SK-N-SH (cell line): ENCODE measurements at regions not wholly inside any gene's neighbourhood (a gene's known extent, or its start where the extent isn't known, plus 50 kb on each side); places are given as distances from the start of the nearest gene placed in this dataset.

ENCODE experiments used
- CTCF ChIA-PET: fragments of 300-600, 350-600 bp; formaldehyde crosslinking; extraction: SDS; loops from one replicate; lab custom pipeline; 2021; lab: Yijun Ruan, JAX
- POLR2A ChIA-PET: fragments of 350-600 bp; sonication (Branson Sonifier 250); formaldehyde crosslinking; extraction: SDS; loops from one replicate; lab custom pipeline; 2020; ENCODE audit warnings: antibody characterized with exemption, inconsistent platforms; lab: Yijun Ruan, JAX
- DNase-seq: peaks from one replicate; pipeline ENCODE4 v3.0.0; 2012
- H2AFZ ChIP-seq: fragments of 200-600 bp; sonication (generic); 2 replicates; pipeline ENCODE4 v1.8.1; 2016; ENCODE audit warnings: antibody characterized with exemption, mild to moderate bottlenecking, low read depth
- H3F3A ChIP-seq: fragments of 200-600 bp; sonication (generic); replicated peaks from 2 replicates; pipeline ENCODE3; 2016; ENCODE audit warnings: antibody characterized with exemption, mild to moderate bottlenecking; ENCODE audit not compliant: insufficient read depth
- H3K27ac ChIP-seq, 2 experiments: fragments of 200-500 bp in 1 of 2; fragments of 200-600 bp in 1 of 2; sonication (Bioruptor generic) in 1 of 2; sonication (generic), shearing (Covaris generic) in 1 of 2; 2 replicates each; pipeline versions ENCODE4 v1.5.1 to v1.6.1; 2014 to 2016; ENCODE audit warnings: low read depth in 2 of 2, inconsistent platforms in 1 of 2, low read length in 1 of 2, mild to moderate bottlenecking in 1 of 2, mixed read lengths in 1 of 2
- H3K27me3 ChIP-seq: fragments of 200-600 bp; sonication (generic), shearing (Covaris generic); 2 replicates; pipeline ENCODE4 v1.6.1; 2016; ENCODE audit warnings: mixed run types; ENCODE audit not compliant: insufficient read depth
- H3K36me3 ChIP-seq, 2 experiments: fragments of 200-500 bp in 1 of 2; fragments of 200-600 bp in 1 of 2; sonication (Bioruptor generic) in 1 of 2; sonication (generic) in 1 of 2; replicated peaks in 1 of 2; 2 replicates each; pipeline versions ENCODE3 to v1.5.1; 2014 to 2016; ENCODE audit warnings: low read length in 1 of 2, mild to moderate bottlenecking in 1 of 2; ENCODE audit not compliant: insufficient read depth in 2 of 2, control insufficient read depth in 1 of 2
- H3K4me1 ChIP-seq, 2 experiments: fragments of 200-500 bp in 1 of 2; fragments of 200-600 bp in 1 of 2; sonication (Bioruptor generic) in 1 of 2; sonication (generic), shearing (Covaris generic) in 1 of 2; 2 replicates each; pipeline versions ENCODE4 v1.5.1 to v1.6.1; 2014 to 2016; ENCODE audit warnings: low read depth in 1 of 2, low read length in 1 of 2, mixed run types in 1 of 2; ENCODE audit not compliant: insufficient read depth in 2 of 2, control insufficient read depth in 1 of 2
- H3K4me2 ChIP-seq: fragments of 200-600 bp; sonication (generic), shearing (Covaris generic); 2 replicates; pipeline ENCODE4 v1.6.1; 2017; ENCODE audit warnings: mixed run types
- H3K4me3 ChIP-seq, 2 experiments: fragments of 200-500 bp in 1 of 2; fragments of 200-600 bp in 1 of 2; sonication (Bioruptor generic) in 1 of 2; sonication (generic), shearing (Covaris generic) in 1 of 2; 2 replicates each; pipeline versions ENCODE4 v1.5.1 to v1.8.1; 2014 to 2016; ENCODE audit warnings: low read depth in 2 of 2, inconsistent platforms in 1 of 2, low read length in 1 of 2, mild to moderate bottlenecking in 1 of 2, mixed read lengths in 1 of 2, moderate library complexity in 1 of 2
- H3K79me2 ChIP-seq: fragments of 200-600 bp; sonication (generic); 2 replicates; pipeline ENCODE4 v1.8.1; 2017; ENCODE audit warnings: mild to moderate bottlenecking; ENCODE audit not compliant: insufficient read depth
- H3K9ac ChIP-seq: fragments of 200-600 bp; sonication (generic); 2 replicates; pipeline ENCODE4 v1.6.1; 2017; ENCODE audit warnings: mixed run types
- H3K9me2 ChIP-seq: fragments of 200-600 bp; sonication (generic); 2 replicates; pipeline ENCODE4 v1.6.1; 2017; ENCODE audit warnings: mixed run types
- H3K9me3 ChIP-seq: fragments of 200-600 bp; sonication (generic); 2 replicates; pipeline ENCODE4 v1.6.1; 2017; ENCODE audit warnings: mixed run types, mild to moderate bottlenecking, moderate library complexity
- H4K20me1 ChIP-seq: fragments of 200-600 bp; sonication (generic); 2 replicates; pipeline ENCODE4 v1.6.1; 2017; ENCODE audit warnings: mild to moderate bottlenecking, mixed run types; ENCODE audit not compliant: insufficient read depth
- EP300 ChIP-seq, 2 experiments: IDR thresholded peaks; 2 replicates each; pipeline versions ENCODE4 v1.4.0 to v1.6.1; 2012; ENCODE audit warnings: borderline replicate concordance in 1 of 2, low read depth in 1 of 2, low read length in 1 of 2
- EZH2phosphoT487 ChIP-seq: fragments of 200-600 bp; sonication (generic); IDR thresholded peaks from 2 replicates; pipeline ENCODE4 v1.6.1; 2017; ENCODE audit warnings: low read depth, mixed run types, mild to moderate bottlenecking, antibody characterized with exemption, moderate library complexity, borderline replicate concordance
- FOSL2 ChIP-seq: IDR thresholded peaks from 2 replicates; pipeline ENCODE4 v1.4.0; 2012; ENCODE audit warnings: low read depth, mild to moderate bottlenecking, moderate library complexity, borderline replicate concordance
- FOXJ3 ChIP-seq: sonication (generic); formaldehyde crosslinking; IDR thresholded peaks from 2 replicates; pipeline ENCODE4 v1.5.1; 2020; ENCODE audit warnings: mild to moderate bottlenecking, missing genetic modification reagents
- FOXM1 ChIP-seq: IDR thresholded peaks from 2 replicates; pipeline ENCODE4 v1.4.0; 2012; ENCODE audit warnings: low read depth, mild to moderate bottlenecking
- GABPA ChIP-seq: IDR thresholded peaks from 2 replicates; pipeline ENCODE4 v1.4.0; 2012; ENCODE audit warnings: low read depth, mild to moderate bottlenecking
- JUND ChIP-seq: IDR thresholded peaks from 2 replicates; pipeline ENCODE4 v1.4.0; 2012
- MXI1 ChIP-seq: IDR thresholded peaks from 2 replicates; pipeline ENCODE4 v1.6.1; 2012; ENCODE audit warnings: mild to moderate bottlenecking, low read depth, low read length, improper control_type of control experiment
- NFIC ChIP-seq: IDR thresholded peaks from 2 replicates; pipeline ENCODE4 v1.4.0; 2012; ENCODE audit warnings: borderline replicate concordance
- NRF1 ChIP-seq: IDR thresholded peaks from 2 replicates; pipeline ENCODE4 v1.6.1; 2012; ENCODE audit warnings: low read depth, mild to moderate bottlenecking, low read length
- POLR2AphosphoS5 ChIP-seq: IDR thresholded peaks from 2 replicates; pipeline ENCODE4 v1.6.1; 2012; ENCODE audit warnings: low read depth, low read length
- RAD21 ChIP-seq: IDR thresholded peaks from 2 replicates; pipeline ENCODE4 v1.6.1; 2012; ENCODE audit warnings: mild to moderate bottlenecking, low read length
- RFX5 ChIP-seq: IDR thresholded peaks from 2 replicates; pipeline ENCODE4 v1.6.1; 2012; ENCODE audit warnings: mild to moderate bottlenecking, improper control_type of control experiment, low read length
- RXRA ChIP-seq: IDR thresholded peaks from 2 replicates; pipeline ENCODE4 v1.4.0; 2012; ENCODE audit warnings: low read depth, mild to moderate bottlenecking, borderline replicate concordance
- TAF1 ChIP-seq: IDR thresholded peaks from 2 replicates; pipeline ENCODE4 v1.6.1; 2012; ENCODE audit warnings: low read depth, mild to moderate bottlenecking, low read length, moderate library complexity, borderline replicate concordance
- TCF12 ChIP-seq: IDR thresholded peaks from 2 replicates; pipeline ENCODE4 v1.4.0; 2012
- TEAD4 ChIP-seq: IDR thresholded peaks from 2 replicates; pipeline ENCODE4 v1.4.0; 2012; ENCODE audit warnings: mild to moderate bottlenecking, borderline replicate concordance; ENCODE audit not compliant: insufficient read depth
- YY1 ChIP-seq: IDR thresholded peaks from 2 replicates; pipeline ENCODE4 v1.4.0; 2012; ENCODE audit warnings: low read depth, mild to moderate bottlenecking
- WGBS: methylation state at CpG from one replicate; pipeline ENCODE4 v1.1.6; 2017; ENCODE audit warnings: low lambda C conversion rate; 5-methylcytosine and 5-hydroxymethylcytosine counted together
- TF ChIP-seq, protein P1 (sequence below): IDR thresholded peaks from 2 replicates; pipeline ENCODE4; 2012
- TF ChIP-seq, protein P2 (sequence below): IDR thresholded peaks from 2 replicates; pipeline ENCODE4 v1.4.0; 2012; ENCODE audit warnings: low read depth, borderline replicate concordance

DNA sequence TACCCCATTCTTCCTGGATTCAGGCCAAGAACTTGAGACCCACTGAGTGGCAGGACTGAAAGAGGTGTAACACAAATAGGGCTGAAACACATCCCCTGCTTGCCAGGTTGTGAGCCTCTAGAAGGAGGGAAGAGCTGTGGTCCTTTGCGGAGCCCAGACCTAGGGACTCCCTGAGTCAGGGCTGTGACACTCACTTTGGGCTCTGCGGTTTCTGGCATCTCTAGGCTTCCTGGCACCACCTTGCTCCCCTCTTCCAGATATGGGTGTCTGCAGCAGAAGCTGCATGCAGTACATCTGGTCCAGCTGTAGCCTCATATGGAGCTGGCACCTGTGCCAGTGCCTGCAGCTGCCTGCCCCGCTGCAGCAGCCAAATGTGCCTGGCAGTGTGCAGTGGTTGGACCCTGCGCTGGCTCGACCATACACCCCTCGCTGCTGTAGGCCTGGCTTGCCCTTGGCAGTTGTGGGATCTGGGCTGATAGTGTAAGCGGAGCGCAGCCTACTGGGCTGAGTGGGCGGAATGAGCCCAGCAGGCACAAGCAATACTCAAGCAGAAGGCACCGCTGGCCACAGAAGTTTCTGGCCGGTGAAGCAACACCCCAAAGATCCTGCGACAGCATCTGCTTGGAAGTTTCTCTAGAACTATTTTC, 290.4 kb downstream of the SLITRK6 start:
- H3K4me2 ChIP-seq: no peak overlapping the region

GRCh38 chr13:85503797-85504196, 295.4 kb downstream of the SLITRK6 start:
- Histone ChIP-seq H3K4me1 (peaks cover under 1 to 11% of the 10 kb centered on the region in 2 experiments; a peak in 3 of 4 replicates), H3K9ac (no peak overlapping the region), H3K79me2 (no peaks in the 10 kb centered on the region), H4K20me1 (no peaks in the 10 kb centered on the region), H3K9me2 (no peaks in the 10 kb centered on the region), H2AFZ (no peak overlapping the region), H3K9me3 (no peaks in the 10 kb centered on the region), H3F3A (peaks cover 12% of the 10 kb centered on the region), H3K27me3 (no peaks in the 10 kb centered on the region), H3K4me2 (no peak overlapping the region), H3K36me3 (no peaks in the 10 kb centered on the region), H3K4me3 (no peak overlapping the region), H3K27ac (peak overlapping the region in 1 of 2 experiments; percentile 42; a peak in 2 of 4 replicates)
- POLR2A ChIA-PET: no interaction called here
- TF ChIP-seq MXI1 (no peak), NRF1 (no peak), EP300 (IDR thresholded peaks at IDR 0.05; ENCODE audit: borderline replicate concordance in 1 of 2, low read depth in 1 of 2, low read length in 1 of 2) (peak in 1 of 2 experiments; percentile 90; a peak in 2 of 4 replicates), TEAD4 (peak; percentile 92), YY1 (no peak), NFIC (peak; percentile 92), TCF12 (peak; percentile 83), RFX5 (no peak), JUND (peak; percentile 70), POLR2AphosphoS5 (no peak), FOXJ3 (no peak), RXRA (0 out of 2 replicates have a peak, but pooled peaks have one; percentile 38), TAF1 (no peak), FOSL2 (peak; percentile 45), FOXM1 (peak; percentile 27; the same call in 1 of the 2 replicates), GABPA (no peak), EZH2phosphoT487 (no peak)
- TF ChIP-seq, protein P1, sequence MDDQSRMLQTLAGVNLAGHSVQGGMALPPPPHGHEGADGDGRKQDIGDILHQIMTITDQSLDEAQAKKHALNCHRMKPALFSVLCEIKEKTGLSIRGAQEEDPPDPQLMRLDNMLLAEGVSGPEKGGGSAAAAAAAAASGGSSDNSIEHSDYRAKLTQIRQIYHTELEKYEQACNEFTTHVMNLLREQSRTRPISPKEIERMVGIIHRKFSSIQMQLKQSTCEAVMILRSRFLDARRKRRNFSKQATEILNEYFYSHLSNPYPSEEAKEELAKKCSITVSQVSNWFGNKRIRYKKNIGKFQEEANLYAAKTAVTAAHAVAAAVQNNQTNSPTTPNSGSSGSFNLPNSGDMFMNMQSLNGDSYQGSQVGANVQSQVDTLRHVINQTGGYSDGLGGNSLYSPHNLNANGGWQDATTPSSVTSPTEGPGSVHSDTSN: peak; percentile 68
- TF ChIP-seq, protein P2, sequence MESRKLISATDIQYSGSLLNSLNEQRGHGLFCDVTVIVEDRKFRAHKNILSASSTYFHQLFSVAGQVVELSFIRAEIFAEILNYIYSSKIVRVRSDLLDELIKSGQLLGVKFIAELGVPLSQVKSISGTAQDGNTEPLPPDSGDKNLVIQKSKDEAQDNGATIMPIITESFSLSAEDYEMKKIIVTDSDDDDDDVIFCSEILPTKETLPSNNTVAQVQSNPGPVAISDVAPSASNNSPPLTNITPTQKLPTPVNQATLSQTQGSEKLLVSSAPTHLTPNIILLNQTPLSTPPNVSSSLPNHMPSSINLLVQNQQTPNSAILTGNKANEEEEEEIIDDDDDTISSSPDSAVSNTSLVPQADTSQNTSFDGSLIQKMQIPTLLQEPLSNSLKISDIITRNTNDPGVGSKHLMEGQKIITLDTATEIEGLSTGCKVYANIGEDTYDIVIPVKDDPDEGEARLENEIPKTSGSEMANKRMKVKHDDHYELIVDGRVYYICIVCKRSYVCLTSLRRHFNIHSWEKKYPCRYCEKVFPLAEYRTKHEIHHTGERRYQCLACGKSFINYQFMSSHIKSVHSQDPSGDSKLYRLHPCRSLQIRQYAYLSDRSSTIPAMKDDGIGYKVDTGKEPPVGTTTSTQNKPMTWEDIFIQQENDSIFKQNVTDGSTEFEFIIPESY: peak; percentile 65; the same call in 1 of the 2 replicates
- 14% methylated on average over 2 of the region's 2 CpGs for WGBS
- CTCF ChIA-PET: no interaction called here
- DNase-seq: no peak

More for the DNA sequence above, 290.4 kb downstream of the SLITRK6 start:
- ChIA-PET CTCF (interaction anchor here (0.5 to 1.5 kb wide), 3 partner anchors 9 to 74 kb away, joined by 3 read pairs; no protein-coding TSS in a partner anchor), POLR2A (no interaction called here)
- no peak overlapping the region for H3K9ac ChIP-seq
- no peaks in the 10 kb centered on the region for H3K9me2 ChIP-seq
- H3K9me3 ChIP-seq: no peaks in the 10 kb centered on the region
- H3F3A ChIP-seq: peaks cover 7% of the 10 kb centered on the region
- no peak overlapping the region for H2AFZ ChIP-seq
- peaks cover 4 to 7% of the 10 kb centered on the region in 2 experiments; a peak in 3 of 4 replicates for H3K4me1 ChIP-seq
- H3K27me3 ChIP-seq: no peaks in the 10 kb centered on the region
- H3K36me3 ChIP-seq: no peaks in the 10 kb centered on the region
- TF ChIP-seq RAD21 (peak; percentile 45), RXRA (no peak)
- WGBS: 97% methylated on average over 8 of the region's 12 CpGs
- H3K79me2 ChIP-seq: no peaks in the 10 kb centered on the region
- H3K27ac ChIP-seq: no peak overlapping the region
- no peak overlapping the region for H3K4me3 ChIP-seq
- no peak for DNase-seq
- H4K20me1 ChIP-seq: no peaks in the 10 kb centered on the region
